ENCODE measurements at regions not wholly inside any gene's neighbourhood (a gene's known extent, or its start where the extent isn't known, plus 50 kb on each side); places are given as distances from the start of the nearest gene placed in this dataset.

- peak; percentile 27 for DNase-seq
Measured at GRCh38 chr15:77819048-77819850, 186.5 kb upstream of the LINGO1 start.

GRCh38 chr15:77818484-77819047 lies 185.9 kb upstream of the LINGO1 start:
- no peak for DNase-seq

DNA sequence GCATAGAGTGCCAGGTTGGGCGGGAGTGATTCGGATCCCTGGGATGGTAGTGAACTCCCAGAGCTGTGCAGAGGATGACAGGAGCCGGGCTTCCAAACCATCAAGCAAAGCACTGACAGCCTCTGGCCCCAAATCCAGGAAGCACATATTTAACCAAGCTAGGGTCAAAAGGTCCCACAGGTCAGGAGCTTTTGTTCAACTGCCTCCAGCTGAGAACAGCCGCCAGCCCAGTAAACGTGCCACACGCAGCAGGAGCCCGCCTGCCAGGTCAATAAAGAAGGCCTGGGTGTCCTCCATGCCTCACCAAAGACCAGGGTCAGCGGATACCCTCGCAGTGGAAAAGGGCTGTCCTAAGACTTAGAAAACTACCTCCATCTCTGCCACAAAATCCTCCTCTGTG lies 184.7 kb upstream of the LINGO1 start:
- DNase-seq, result no peak

DNA sequence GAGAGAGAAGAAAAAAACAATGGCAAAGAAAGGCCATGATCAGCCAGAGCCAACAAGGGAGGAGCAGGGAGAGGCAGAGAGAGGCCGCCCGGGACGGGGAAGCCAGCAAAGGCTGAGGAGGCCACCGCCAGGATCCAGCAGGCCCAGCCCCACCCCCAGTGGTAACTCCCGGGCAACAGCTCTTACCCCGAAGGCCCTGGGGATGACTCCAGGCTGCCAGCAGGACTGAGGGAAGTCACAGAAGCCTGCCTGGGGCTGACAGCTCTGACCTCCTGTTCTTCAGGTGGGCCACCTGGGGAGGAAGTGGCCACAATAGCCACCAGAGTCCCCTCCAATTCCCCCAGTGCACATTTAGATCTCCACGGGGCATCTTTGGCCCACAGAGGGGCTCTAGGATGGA lies 184.3 kb upstream of the LINGO1 start:
- no peak for DNase-seq

DNA sequence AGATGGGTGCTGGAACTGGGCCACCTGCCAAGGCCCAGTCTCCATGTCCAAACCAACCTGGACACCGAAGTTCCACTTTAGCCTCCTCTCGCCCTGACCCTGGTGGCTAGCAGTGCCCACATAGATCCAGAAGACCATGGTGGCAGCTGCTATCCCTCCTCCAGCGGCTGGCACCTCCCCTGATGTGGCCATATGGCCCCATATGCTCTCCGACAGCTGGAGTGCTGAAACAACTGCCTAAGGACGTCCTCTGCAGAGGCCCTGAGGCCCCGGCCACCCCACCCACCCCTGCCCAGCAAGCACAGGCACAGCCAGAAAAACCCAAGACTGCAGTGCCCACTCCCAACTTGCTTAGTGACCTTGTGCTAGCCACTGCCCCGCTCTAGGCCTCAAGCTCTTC lies 182.3 kb upstream of the LINGO1 start:
- DNase-seq, result no peak

GRCh38 chr15:77812664-77813063 lies 180.0 kb upstream of the LINGO1 start:
- DNase-seq, result no peak

DNA sequence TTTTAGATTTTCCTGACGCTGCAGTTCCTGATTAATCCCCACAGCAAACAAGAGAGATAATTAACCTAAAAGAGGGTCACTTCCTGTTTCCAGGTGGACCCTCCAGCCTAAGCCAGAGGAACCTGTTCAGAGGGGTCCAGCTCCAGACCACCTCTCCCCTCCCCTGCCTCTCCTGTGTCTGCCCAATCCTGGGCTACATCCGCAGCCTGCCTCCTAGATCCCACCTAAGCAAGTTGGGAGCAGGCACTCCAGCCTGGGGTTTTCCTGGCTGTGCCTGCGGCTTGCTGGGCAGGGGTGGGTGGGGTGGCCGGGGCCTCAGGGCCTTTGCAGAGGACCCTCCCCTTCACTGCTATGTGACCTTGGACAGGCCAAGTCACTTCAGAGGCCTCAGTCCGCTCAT lies 178.6 kb upstream of the LINGO1 start:
- DNase-seq, result no peak

DNA sequence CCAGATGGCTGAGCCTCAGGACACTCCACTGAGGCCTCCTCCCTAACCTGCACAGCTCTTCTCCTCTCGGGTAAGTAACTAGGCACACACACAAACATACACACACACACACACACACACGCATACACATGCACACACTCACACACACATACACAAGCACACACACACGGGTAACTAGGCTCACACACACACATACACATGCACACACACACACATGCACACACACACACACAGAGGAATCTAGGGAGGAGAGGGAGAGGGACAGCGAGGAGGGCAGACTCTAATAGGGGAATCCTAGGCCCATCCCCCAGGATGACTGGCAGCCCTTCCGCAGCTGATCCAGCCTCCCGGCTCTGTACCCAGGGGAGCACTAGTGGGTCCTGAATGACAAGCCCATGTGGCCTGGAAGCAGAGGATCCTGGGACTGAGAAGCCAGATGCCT lies 177.4 kb upstream of the LINGO1 start:
- no peak for DNase-seq

GRCh38 chr15:77808581-77809177 lies 176.0 kb upstream of the LINGO1 start:
- DNase-seq, result no peak

GRCh38 chr15:77808075-77808474 lies 175.4 kb upstream of the LINGO1 start:
- DNase-seq, result no peak

DNA sequence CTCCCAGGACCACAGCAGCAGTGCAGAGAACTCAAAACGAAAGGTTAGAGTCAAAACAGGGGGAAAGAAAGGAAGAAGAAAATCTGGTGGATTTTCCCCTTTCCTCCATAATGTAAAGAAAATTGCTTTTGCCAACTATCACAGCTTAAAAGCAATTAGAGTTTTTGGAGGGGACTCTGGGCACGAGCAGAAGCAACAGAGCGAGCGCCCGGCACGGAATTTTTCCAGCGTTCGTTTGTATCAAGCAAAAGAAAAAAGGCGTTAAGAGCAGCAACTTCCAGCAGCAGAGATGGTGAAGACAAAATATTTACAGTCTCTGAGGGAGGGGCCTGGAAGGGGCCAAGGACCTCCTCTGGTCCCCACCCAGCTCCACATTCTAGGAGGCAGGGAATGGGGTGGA lies 174.9 kb upstream of the LINGO1 start:
- DNase-seq, result no peak

DNA sequence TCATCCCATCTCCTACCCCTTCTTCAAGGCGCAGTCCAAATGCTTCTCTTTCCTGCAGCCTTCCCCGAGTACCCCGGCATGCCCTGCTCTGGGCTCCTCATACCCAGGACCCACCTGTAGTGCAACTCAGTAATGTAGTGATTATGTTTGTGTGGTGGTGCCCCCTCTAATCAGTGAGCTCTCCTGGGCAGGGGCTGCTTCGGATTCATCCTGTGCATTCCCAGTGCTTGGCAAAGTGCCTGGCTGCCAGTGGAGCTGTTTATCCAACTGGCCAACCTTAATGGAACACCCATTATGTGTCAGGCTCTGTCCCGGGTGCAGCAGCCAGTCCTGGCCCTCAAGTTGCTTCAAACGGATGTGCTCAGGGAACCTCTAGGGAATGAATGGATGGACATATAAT lies 174.4 kb upstream of the LINGO1 start:
- DNase-seq, result no peak

DNA sequence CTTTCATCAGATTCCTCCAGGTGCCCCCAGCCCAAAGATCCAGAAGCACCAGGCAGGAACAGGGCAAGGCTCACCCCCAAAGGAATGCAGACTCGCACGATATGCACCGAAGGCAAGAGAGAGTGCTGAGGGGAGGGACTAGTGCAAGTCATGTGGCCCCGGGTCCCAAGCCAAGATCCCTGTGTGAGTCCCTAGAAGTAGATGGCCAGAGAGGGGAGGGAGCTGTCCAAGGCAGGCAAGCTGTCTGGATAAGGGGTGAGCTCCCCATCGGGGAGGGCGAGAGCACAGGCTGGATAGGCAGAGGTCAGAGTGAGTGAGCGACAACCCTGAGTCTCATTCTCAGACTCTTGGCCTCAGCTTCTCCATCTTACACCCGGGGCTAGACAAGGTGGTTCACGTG lies 171.5 kb upstream of the LINGO1 start:
- DNase-seq, result no peak

DNA sequence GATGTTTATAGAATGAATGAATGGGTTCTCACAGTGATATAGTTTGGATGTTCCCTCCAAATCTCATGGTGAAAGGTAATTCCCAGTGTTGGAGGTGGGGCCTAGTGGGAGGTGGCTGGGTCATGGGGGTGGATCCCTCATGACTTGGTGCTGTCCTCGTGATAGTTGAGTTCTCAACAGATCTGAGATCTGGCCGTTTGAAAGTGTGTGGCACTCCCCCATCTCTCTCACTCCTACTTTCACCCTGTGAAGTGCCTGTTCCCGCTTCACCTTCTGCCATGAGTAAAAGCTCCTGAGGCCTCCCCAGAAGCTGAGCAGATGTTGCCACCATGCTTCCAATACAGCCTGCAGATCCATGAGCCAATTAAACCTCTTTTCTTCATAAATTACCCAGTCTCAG lies 170.8 kb upstream of the LINGO1 start:
- DNase-seq, result no peak

- DNase-seq, result no peak
Measured at GRCh38 chr15:77800305-77800704, 167.6 kb upstream of the LINGO1 start.

DNA sequence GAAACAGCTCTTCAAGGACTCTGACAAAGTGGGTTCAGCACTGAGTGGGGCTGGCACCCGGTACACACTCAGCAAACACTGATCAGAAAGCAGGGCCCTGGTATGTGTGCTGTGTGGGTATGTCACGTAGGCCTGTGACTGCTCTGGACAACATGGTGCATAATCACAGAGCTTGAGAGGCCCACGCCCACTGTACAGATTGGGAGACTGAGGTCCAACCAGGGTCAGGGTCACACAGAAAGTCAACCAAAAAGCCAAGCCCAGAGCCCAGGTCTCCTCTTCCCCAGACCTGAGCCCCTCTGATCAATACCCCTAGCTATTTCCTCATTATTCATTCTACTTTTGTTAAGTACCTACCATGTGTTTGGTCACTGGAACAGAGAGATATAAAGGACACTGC lies 166.1 kb upstream of the LINGO1 start:
- no peak for DNase-seq

GRCh38 chr15:77798151-77798835 lies 165.6 kb upstream of the LINGO1 start:
- DNase-seq, result no peak

DNA sequence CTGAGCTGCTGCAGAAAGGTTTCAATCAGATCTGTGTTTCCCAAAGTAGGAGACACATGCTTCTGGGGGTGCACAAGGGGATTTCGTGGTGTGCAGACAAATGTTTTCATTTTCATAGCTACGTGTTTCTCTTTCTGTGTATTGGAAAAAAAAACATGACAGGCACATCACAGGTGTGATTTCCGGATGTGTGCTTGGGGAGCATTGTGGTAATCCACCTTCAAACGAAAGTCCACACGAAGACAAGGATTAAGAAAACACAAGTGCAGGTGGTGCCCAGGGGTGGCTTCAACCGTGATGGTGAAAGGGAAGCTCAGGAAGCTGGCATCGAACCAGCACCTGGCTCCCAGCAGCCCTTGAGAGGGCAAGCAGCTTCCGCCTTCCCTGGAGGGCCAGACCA lies 164.6 kb upstream of the LINGO1 start:
- DNase-seq, result no peak

GRCh38 chr15:77796046-77796729 lies 163.5 kb upstream of the LINGO1 start:
- no peak for DNase-seq

GRCh38 chr15:77795446-77795845 lies 162.7 kb upstream of the LINGO1 start:
- no peak for DNase-seq

DNA sequence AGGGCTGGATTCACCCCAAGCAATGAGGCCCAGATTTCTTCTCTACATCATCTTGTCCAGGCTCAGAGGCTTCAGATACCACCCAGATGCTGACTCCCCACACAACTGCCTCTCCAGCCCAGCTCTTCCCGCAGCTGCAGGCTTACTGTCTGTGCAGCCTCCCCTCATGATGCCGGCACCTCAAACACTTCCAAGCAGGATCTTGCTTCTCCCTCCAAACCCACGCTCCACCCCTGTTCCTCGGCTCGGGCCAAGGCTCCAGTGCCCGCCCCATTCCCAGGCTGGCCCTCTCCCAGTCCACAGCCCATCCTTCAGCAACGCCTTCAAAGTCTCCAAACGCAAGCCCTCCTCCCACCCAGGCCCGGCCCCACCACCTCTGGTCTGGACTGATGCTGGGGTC lies 159.2 kb upstream of the LINGO1 start:
- DNase-seq, result no peak

DNA sequence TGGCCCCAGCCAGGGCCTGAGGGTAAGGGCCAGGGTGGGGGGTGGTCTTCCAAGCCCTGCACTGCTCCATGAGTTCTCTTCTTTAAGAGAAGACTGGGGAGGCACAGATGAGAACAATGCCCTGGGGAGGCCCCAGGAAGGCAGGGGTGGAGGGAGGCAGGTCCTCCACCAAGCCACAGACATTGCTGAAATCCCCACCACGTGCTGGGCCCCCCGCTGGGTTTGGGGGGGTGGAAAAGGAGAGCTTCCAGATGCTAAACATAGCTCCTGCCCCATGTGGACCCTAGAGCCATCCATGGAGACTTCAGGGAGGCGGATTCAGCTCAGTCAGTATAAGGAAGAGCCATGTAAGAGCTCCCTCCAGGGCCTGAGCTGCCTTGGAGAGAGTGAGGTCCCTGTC lies 157.8 kb upstream of the LINGO1 start:
- DNase-seq, result no peak

DNA sequence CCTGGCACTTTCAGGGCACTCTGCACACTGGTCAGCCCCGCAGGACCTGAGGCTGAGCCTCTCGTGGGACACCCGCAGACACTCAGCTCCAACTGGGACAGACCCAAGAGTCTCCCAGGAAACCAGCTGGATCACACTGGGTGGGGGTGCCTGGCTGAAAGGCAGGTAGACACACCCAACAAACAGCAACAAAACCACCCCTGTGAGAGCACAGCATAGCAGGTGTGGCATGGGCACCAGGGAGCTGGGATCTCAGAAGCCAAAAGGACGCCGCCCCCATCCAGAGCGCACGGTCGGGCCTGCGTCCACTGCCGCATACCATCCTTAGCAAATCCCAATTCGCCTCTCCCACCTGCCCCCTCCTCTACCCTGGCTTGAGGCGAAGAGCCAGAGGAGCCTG lies 154.2 kb upstream of the LINGO1 start:
- DNase-seq, result no peak
